Muscle of arm (tissue), 1 donor: ENCODE measurements at regions not wholly inside any gene's neighbourhood (a gene's known extent, or its start where the extent isn't known, plus 50 kb on each side); places are given as distances from the start of the nearest gene placed in this dataset.

Experiments used
- DNase-seq: peaks from one replicate; pipeline ENCODE4 v3.0.0-alpha.2; 2013

DNA sequence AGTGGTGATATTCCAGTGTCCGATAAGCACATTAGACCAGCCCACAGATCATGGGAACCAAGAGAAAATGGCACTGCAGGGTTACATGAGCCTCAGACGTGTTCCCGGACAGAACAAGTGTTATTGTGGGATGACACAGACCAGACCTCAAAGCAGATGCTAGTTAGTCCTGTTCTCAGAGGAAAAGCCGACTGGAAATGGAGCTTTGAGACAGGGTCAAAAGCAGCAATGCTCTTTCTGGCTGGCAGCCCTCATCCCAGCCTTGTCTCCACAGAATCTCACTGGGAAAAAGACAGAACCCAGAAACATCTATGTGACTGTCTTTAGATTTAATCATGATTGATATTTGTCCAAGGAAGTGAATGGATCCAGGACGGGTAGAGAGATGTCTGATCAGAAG is 506.8 kb downstream of the INSC start:
- DNase-seq: no peak

DNA sequence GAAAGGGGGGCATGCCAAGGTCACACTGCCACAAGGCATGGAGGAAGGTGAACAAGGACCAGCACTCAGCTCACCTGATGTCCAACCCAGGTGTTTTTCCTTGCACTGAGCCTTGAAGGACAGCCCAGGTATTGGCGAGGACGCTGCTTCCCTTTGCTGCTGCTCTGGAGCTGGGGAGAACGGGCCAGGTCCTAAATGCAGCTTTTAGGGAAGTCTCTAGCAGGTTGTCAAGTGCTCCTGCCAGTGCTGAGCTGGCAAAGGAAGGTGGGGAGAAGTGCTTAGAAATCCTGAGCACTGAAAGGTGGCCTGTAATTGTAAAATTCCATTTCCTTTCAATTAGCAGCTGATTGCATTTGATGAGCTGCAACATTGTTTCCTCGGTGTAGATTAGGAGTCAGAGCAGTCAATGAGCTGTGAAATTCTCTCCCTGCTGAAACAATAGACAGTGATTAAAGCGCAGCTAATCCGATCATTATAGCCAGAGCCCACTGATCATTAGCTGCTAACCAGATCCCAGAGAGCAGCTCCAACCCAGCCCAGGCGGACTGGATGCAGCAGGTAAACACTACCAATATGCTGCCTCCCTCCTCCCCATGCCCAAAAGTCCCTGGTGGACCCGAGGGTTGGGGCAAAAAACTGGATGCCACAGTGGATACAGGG is 507.6 kb downstream of the INSC start:
- DNase-seq: no peak

DNA sequence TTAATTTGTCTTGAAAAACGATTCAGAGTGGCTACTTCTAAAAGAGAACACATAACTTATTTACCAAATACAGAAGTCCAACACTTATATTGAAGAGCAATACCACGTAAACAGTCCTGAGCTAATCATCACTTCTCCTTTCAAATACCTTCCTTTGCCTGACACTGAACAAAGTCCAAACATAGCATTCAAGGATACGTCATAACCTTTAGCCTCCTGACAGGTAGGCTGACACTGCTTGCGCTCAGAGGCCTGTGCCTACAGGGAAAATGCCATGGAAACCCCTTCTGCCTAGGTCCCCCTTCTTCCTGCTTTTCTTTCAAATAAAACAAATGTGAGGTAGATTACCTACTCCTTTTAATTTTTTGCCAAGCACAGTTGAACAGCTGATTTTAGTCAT is 510.0 kb downstream of the INSC start:
- DNase-seq: no peak

DNA sequence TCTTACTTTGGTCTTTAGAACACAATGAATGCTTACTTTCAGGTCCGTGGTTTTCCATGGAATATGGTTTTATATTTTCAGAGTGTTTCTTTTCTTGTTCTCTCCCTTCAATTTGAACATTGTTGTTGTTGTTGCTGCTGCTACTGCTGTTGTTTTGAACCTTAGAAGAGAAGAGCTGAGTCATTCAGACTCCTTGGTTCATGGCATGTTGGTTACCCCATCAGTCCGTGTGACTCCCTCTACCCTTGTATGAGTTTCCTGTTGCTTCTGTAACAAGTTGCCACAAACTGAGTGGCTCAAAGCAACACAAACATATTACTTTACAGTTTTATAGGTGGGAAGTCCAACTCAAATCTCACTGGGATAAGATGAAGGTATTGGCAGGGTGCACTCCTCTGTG is 511.0 kb downstream of the INSC start:
- no peak for DNase-seq

DNA sequence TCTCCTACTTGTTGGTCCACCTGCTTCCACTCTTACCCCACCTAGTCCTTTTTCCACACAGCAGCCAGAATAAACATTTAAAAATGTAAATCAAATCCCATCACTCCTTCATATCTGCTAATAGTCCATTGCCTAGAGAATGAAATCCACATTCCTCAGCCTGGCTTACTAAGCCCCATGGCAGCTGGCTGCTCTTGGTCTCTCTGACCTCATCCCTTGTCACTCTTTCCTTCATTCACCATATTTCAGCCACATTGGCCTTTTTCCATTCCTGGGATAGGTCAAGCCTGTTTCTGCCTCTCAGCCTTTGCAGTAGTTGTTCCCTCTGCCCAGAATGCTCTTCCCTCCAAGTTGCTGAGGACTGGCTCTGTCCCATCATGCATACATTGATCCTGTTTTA is 512.8 kb downstream of the INSC start:
- no peak for DNase-seq

DNA sequence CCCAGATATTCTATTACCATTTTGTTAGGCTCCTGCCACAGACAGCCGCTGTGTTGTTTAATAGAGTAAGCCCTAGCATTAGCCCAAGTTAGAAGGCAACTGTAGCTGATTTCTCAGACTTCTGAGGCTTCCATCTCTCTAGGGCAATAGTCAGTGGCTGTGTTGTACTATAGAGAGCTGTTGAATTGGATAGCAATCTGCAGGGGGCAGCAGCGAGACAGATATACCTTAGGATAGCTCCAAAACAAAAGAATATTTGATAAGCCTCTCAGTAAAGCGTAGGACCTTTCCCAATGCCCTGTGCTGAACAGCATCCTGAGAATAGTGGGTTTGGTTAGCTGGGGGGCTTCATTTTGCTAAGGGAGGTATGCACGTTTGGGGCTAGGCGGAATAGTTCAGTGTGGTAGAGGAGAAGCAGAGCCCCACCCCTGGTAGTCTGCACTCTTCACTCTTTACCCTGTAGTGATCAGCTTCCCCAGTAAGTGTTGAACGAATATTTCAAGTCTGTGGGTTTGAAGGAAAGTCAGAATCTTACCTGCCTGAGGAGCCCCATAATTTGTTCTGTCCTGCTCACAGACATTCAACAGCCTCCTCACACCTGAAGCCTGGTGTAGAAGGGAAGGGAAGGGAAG is 515.1 kb downstream of the INSC start:
- DNase-seq: no peak

DNA sequence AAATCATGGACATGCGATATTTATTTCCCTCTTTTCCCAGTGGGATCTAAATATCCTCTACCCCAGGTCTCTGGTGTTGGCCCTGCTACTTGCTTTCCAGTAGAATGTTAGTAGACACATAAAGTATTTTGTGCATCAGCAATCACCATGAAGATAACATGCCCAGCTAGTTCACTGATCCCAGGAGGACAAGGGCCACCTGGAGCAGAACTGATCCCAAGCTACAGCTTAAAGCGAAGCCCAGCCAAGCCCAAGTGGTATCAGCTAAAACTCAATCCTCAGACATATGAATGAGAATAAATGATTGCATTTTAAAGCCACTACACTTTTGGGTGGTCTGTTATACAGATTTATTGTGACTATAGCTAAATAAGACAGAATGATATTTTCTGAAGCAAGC is 516.2 kb downstream of the INSC start:
- no peak for DNase-seq

DNA sequence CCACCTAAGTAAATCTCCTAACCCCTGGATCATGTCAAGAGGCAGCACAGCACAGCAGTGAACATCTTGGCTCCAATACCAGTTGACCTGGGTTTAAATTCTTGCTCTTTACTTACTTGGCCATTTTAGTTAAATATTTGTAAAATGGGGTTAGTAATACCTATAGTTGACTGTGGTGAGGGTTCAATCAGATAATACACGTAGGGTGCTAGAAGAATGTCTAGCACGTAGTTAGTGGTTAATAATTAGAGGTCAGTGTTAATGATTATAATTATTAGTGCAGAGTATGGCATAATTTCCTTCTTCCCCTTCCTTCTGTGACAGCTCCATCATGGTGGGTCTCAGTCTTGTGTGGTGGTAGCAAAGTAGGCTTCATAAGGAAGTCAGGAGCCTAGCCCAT is 520.8 kb downstream of the INSC start:
- DNase-seq: no peak

DNA sequence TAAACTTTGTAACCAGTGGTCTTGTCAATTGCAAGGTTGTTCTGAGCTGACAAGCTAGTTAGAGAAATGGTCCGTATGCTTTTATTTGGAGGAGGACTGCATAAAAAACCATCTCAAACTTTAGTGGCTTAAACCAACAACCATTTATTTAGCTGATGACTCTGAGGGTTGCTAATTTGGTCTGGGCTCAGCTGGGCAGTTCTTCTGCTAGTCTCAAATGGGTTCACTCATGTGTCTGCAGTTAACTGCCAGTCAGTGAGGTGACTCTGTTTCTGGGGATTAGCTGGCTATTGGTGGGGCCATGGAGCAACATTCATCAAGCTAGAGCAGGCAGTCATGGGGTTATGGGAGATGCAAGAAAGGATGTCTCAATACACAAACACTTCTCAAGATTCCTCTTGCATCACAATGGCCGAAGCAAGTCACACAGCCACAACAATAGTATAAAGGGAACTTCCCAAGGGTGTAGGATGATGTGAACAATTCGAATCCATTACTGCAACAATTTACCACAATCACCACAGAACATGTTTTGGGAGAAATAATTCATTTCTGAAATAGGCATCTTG is 521.9 kb downstream of the INSC start:
- DNase-seq: no peak

DNA sequence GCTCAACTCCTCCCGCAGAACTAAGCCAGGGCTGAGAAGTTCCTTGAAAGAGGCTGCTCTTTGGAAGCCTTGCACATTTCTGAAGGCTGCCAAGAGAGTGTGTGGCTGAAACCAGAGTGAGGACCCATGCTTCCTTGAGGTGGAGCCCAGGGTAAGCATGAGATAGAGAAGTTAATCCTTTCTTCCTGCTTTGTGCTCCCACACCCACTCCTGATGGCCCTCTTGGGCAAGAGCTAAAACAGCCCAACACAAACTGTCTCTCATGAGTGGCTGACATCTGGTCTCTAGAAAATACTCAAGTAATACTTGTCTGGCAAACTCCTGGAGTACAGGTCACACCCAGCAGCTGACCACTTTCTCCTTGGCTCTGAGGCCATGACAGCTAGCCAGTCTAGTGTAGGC is 523.7 kb downstream of the INSC start:
- DNase-seq: no peak

DNA sequence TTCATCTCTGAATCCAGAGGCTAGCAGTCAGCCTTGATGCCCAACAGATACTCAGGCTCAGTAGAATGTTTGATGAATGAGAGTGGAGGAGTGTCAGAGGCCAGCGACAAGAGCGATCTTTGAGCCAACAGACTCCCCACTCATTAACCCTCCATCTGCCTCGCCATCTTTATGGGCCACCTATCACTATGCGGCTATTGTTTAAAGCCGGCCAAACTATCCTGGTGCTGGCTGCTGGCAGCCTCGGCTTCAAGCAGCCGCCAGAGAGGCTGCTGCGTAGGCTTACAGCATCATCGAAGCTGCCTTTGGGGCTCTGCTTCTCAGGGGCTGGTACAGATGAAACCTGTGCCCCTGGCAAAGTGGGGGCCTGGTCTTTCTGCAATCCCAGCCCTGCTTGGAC is 525.6 kb downstream of the INSC start:
- no peak for DNase-seq

DNA sequence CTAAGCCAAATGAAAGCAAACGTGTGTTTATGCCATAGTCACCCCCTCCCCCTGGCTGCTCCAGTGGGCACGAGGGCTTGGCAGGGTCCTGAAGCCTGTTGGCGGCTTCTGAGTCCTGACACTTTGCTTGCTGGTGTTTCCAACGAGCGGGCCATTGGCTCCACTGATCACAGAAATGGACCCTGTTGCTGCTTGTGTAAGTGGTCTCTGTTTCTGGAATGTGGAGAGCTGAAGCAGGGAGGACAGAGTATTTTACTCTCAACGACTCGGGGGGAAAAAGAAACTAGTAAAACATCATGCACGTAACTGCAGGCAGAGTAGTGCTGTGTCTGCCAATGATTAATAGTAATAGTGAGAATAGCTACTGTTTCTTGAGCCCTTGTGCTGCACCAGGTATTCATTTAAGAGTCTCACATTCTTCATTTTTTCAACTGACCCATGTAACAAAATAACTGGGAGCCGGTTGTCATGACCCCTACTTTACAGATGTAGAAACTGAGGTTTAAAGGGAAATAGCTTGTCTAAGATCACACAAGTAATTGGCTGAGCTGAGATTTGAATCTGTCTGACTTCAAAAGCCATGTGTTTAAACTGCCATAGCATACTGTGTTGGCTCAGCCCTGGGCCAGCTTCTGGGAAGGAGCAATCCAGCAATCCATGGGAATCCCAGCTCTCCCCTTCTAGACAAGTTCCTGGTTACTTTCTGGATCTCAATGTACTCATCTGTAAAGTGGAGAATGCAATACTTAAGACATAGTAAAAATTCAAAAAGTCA is 526.7 kb downstream of the INSC start:
- peak; percentile 25 for DNase-seq

DNA sequence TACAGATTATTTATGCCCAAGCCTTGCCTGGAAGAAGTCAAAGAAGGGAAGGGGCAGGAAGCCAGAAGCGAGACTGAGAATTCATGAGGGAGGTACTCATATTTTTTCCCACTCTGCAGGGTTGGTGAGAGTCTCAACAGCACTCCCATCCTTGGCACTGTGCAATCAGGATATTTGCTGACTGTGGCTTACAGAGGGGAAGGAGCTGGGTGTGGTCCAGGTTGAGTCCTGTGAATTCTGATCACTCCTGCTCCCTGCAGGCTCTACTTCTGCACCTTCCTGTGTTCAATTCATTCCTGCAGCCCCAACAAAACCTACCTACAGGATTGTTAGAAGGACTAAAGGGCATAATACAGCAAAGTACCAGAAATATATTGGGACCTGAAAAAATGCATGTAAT is 530.5 kb downstream of the INSC start:
- DNase-seq: no peak

DNA sequence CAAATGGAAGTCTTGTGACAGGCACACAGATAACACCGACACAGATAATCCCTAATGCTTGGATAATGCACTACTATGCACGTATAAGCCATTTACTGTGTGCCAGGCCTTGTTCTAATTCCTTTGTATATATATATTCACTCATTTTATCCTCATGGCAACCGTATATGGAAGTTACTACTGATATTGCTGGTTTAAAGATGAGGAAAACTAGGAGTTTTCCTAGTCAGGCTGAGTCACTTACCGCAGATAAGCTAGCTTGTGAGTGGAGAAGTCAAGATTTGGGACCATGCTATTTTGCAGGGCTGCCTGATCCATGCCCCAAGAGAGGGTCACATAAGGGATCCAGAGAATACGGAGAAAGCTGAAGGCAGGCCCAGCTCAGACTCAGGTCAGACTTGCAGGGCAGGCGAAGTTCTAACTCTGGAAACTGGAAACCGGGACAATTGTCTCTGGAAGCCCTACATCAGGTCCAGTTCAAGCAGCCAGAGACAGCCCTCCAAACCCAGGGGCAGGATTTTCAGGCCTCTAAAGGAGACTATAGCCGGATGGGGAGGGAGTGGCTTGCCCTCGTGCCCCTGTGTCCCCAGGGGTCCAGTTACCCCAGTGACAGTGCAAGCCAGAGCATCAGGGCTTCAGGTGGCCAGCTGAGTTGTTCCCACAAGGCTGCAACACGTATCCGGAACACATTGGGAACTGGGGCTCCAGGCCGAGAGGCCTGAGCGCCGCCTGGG is 534.8 kb downstream of the INSC start:
- DNase-seq: no peak

DNA sequence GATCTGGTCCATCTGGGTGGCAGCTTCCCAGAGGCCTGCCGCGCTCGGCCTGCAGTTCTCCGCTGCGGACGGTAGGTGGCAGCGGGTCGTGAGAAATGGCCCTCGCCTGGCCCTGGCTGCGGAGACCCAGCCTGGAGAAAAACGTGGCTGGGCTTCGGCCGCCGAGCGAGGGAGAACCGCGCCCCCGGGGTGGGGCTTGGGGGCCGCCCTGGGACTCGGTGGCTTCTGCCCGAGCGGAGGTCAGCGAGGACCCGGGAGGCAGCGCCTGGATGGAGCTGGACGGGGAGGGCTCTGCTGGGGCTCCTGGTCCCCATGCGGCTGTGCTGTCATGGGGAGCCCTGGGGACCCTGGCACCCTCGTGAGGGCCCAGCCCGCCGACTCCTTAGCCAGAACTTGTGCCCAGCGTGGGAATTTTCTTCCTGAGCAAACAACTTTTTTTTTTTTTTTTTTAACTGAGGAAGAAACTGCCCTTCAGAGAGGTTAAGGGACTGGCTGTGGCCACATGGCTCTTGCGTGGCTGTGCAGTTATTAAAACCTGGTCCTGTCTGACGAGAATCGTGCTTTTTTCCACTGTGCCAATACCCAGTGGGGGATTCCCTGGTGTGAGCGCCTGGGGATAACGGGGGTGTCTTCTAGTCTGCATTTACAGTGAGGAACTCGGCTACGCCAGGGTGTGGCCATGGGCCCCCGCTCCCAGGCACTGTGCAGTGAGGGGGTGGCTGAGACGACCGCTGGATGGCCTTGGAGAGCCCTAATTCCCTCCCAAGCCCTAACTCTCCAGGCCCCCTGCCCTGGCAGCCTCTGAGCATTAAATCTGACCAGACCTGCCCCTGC is 535.6 kb downstream of the INSC start:
- DNase-seq: peak; percentile 97

DNA sequence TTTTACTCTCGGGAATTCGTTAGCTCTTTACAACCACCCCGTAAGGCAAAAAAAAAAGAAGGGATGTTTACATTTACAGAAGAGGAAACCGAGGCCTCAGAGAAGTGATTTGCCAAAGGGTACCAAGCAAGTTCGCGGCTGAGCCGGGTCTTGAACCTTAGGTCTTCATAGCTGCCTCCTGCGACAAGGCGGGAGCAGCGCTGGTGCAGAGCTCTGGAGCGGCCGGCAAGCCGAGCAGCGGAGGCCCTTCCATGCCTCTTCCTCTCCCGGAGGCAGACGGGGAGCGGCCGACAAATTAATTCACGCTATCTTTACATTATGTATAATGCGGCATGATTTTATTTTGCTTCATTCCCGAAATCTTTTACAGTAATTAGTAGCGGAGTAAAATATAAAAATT is 536.3 kb downstream of the INSC start:
- DNase-seq: no peak

DNA sequence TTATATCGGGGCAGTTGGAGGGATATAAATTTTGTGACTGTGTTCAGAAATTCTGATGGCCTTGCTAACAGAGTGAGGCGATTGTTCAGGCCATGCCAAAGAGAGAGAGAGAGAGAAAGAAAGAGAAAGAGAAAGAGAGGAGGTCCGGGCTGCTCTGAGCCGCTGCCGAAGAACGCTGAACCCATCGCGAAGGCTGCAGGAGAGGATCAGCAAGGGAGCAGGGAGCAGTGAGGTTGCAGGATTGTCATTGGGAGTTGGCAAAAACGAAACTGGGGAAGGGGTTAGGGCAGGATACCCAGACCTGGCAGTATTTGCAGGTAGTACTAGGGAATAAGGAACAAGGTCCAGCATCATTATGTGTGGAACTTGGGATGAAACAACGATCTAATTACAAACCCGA is 537.1 kb downstream of the INSC start:
- no peak for DNase-seq

DNA sequence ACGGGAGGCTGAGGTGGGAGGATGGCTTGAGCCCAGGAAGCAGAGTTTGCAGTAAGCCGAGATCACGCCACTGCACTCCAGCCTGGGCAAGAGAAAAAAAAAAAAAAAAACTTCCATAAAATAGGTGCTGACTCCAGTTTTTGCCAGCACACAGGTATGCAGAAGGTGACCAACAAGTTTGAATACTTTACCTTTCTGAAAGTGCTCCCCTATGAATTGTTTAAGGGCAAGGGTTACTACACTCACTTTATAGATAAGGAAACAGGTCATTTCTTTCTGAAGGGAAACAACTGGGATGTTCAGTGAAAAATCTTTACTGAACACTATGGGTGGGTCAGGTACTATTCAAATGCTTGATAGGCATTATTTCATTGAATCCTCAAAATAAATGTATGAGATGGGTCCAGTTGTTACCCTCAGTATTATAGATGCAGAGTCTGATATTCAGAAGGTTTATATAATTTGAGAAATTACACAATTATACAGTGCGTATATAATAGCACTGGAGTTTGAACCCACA is 538.5 kb downstream of the INSC start:
- no peak for DNase-seq

DNA sequence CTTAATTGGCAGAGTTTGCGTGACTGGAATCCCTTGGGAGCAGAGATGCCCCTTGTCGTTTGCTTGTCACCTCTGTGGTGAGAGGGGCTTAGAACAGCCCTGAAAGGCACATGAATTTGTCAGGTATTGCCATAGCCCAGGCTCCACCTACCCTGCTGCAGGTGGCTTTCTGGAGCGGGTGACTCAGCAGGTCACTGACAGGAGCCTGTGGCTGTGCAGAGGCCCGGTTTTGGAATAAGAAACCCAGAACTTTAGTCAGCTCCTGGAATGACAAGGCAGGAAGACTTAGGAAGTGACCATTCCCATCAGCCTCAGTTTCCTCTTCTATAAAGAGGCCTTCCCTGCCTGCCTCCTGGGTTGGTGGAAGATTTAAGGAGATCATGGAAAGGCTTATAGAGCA is 539.7 kb downstream of the INSC start:
- no peak for DNase-seq

DNA sequence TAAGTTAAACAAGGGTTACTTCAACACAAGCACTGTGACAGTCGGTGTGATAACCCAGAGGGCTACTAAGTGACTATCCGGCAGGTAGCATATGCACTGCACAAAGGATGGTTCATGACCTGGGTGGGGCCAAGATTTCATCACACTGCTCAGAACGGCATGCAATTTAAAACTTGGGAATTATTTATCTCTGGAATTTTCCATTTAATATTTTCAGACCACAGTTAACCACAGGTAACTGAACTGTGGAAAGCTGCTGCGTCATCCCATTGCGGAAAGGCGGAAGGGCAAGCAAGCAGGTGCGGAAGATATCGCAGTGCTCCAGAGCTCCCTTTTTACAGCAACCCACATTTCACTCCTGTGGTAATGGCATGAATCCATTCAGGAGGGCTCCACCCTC is 540.8 kb downstream of the INSC start:
- DNase-seq: no peak

DNA sequence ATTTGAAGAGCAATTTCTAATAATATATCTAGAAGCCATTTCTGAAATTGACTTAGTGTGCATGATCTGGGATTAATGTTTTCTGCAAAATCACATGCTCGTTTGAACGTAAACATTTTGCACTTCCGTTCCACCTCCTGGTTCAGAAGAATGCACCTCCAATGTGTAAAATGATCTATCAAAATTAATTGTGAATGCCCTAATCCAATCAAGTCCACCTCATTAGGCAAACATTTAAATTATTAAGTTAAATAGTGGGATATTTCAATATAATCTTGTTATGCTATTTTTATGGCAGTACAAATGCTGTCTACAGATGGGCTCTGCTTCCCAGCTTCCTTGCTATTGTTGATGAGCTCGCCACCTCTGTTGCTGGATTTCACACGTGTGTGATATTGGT is 542.5 kb downstream of the INSC start:
- no peak for DNase-seq
